Natural killer cell (primary cell): ENCODE measurements at regions not wholly inside any gene's neighbourhood (a gene's known extent, or its start where the extent isn't known, plus 50 kb on each side); places are given as distances from the start of the nearest gene placed in this dataset.

Experiments
- ATAC-seq, 3 donors: fragments of 150-1000 bp in 2 of 3; fragments of 200-7000 bp in 1 of 3; cut with Tn5 transposase; 1 replicate in 1 of 3; 2 replicates in 2 of 3; pipeline ENCODE4 v1.10.0; 2021; ENCODE audit warnings: mild to moderate bottlenecking in 2 of 3, moderate library complexity in 2 of 3
- DNase-seq, 2 donors: peaks; one replicate each; pipeline versions ENCODE4 v3.0.0 to v3.0.0-alpha.2; 2013 to 2021; ENCODE audit warnings: mixed read lengths in 1 of 2
- H3K27ac ChIP-seq: one replicate; pipeline ENCODE4 v1.5.1; 2013; ENCODE audit warnings: mild to moderate bottlenecking, low read length
- H3K27me3 ChIP-seq: one replicate; pipeline ENCODE4 v1.6.1; 2013; ENCODE audit warnings: low read length; ENCODE audit not compliant: control insufficient read depth, insufficient read depth
- H3K36me3 ChIP-seq: one replicate; pipeline ENCODE4 v1.6.1; 2013; ENCODE audit warnings: low read length; ENCODE audit not compliant: control insufficient read depth, insufficient read depth
- H3K4me1 ChIP-seq: one replicate; pipeline ENCODE4 v1.6.1; 2013; ENCODE audit warnings: low read length; ENCODE audit not compliant: control insufficient read depth, insufficient read depth
- H3K4me3 ChIP-seq: one replicate; pipeline ENCODE4 v1.5.1; 2013; ENCODE audit warnings: low read length
- H3K9me3 ChIP-seq: one replicate; pipeline ENCODE4 v1.6.1; 2013; ENCODE audit warnings: low read length; ENCODE audit not compliant: control insufficient read depth, insufficient read depth
- H3K27ac Mint-ChIP-seq, 2 donors: one replicate each; pipeline ENCODE4 v1.8.0; 2022; ENCODE audit warnings: mild to moderate bottlenecking in 2 of 2, mixed read lengths in 2 of 2, moderate library complexity in 1 of 2
- H3K27me3 Mint-ChIP-seq, 2 donors: one replicate each; pipeline ENCODE4 v1.8.0; 2022; ENCODE audit warnings: low read depth in 2 of 2, mixed read lengths in 2 of 2
- H3K36me3 Mint-ChIP-seq: one replicate; pipeline ENCODE4 v1.8.0; 2022; ENCODE audit warnings: mixed read lengths
- H3K4me1 Mint-ChIP-seq, 2 donors: one replicate each; pipeline ENCODE4 v1.8.0; 2022; ENCODE audit warnings: mixed read lengths in 2 of 2
- H3K4me3 Mint-ChIP-seq: one replicate; pipeline ENCODE4 v1.8.0; 2022; ENCODE audit warnings: mild to moderate bottlenecking, moderate library complexity, mixed read lengths
- H3K9me3 Mint-ChIP-seq, 2 donors: one replicate each; pipeline ENCODE4 v1.8.0; 2022; ENCODE audit warnings: mixed read lengths in 2 of 2
- WGBS: methylation state at CpG from one replicate; pipeline ENCODE4 v1.1.7; 2013; ENCODE audit warnings: missing lambda C conversion rate; ENCODE audit not compliant: insufficient coverage; 5-methylcytosine and 5-hydroxymethylcytosine counted together
- intact Hi-C: fragments of 100-400 bp; cut with micrococcal nuclease; formaldehyde crosslinking; loops from one replicate; pipeline ENCODE4 v1.14.2; 2022
- TF ChIP-seq, protein P1 (sequence below): fragments of 200-600 bp; IDR thresholded peaks from one replicate; pipeline ENCODE4 v1.8.0; 2022; ENCODE audit warnings: antibody characterized with exemption

DNA sequence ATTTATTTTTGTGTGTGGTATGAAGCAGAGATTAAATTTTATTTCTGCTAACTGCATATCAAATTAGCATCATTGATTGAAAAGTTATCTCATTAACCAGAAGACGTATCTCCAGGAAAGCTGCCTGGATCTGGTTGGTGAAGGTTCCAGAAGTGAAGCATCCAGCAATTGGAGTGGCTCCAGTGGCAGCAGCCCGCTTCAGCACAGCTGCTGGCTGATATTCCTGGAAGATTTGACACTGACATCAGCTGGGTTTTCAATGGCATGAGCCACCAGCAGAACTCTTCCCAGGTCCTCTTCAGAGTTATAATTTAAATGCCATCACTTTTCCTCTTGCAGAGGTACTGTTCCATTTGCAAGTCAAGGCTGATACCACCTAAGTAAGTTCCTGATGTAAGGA, 363.5 kb downstream of the BCKDHB start:
- no peaks in the 10 kb centered on the region for H3K4me1 Mint-ChIP-seq
- DNase-seq (no peak), ATAC-seq (no peak)
- H3K27ac Mint-ChIP-seq, result no peak overlapping the region
- H3K4me3 Mint-ChIP-seq, result no peak overlapping the region
- Histone ChIP-seq H3K4me1 (no peaks in the 10 kb centered on the region), H3K27me3 (no peaks in the 10 kb centered on the region), H3K9me3 (no peaks in the 10 kb centered on the region), H3K27ac (no peak overlapping the region), H3K4me3 (no peak overlapping the region), H3K36me3 (no peaks in the 10 kb centered on the region)
- H3K9me3 Mint-ChIP-seq, result no peaks in the 10 kb centered on the region
- H3K27me3 Mint-ChIP-seq, result no peaks in the 10 kb centered on the region
- 94% methylated on average over 2 of the region's 2 CpGs for WGBS
- H3K36me3 Mint-ChIP-seq, result no peaks in the 10 kb centered on the region
- TF ChIP-seq, protein P1, sequence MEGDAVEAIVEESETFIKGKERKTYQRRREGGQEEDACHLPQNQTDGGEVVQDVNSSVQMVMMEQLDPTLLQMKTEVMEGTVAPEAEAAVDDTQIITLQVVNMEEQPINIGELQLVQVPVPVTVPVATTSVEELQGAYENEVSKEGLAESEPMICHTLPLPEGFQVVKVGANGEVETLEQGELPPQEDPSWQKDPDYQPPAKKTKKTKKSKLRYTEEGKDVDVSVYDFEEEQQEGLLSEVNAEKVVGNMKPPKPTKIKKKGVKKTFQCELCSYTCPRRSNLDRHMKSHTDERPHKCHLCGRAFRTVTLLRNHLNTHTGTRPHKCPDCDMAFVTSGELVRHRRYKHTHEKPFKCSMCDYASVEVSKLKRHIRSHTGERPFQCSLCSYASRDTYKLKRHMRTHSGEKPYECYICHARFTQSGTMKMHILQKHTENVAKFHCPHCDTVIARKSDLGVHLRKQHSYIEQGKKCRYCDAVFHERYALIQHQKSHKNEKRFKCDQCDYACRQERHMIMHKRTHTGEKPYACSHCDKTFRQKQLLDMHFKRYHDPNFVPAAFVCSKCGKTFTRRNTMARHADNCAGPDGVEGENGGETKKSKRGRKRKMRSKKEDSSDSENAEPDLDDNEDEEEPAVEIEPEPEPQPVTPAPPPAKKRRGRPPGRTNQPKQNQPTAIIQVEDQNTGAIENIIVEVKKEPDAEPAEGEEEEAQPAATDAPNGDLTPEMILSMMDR, result no peak
- intact Hi-C loops, result no loop called here

DNA sequence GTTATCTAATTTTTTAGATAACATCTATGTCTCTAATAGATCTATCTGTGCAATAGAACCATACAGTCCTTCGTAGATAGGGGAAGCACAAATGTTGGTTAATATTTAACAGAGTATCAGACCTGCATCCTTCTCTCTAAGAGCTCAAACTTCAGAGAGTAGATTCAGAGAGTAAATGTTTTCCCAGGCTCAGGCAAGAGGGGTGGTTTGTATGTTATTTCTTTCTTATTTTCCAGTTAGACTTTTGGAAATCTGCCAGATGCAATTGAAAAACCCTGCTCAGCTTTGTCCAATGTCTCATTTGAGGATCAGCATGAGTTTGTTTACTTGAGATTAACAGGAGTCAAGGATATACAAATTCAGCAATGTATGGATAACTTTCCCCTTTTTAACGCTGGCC, 361.9 kb downstream of the BCKDHB start:
- Mint-ChIP-seq H3K27ac (no peak overlapping the region), H3K36me3 (no peaks in the 10 kb centered on the region), H3K4me3 (no peak overlapping the region), H3K9me3 (peaks cover 0 to 2% of the 10 kb centered on the region in 2 donors), H3K27me3 (no peaks in the 10 kb centered on the region), H3K4me1 (no peaks in the 10 kb centered on the region)
- H3K36me3 ChIP-seq, result no peaks in the 10 kb centered on the region
- WGBS, result no CpG with 5 or more reads among the region's 2 CpGs
- no peaks in the 10 kb centered on the region for H3K4me1 ChIP-seq
- no peaks in the 10 kb centered on the region for H3K27me3 ChIP-seq
- no peaks in the 10 kb centered on the region for H3K9me3 ChIP-seq
- no peak overlapping the region for H3K4me3 ChIP-seq
- ATAC-seq (no peak), DNase-seq (no peak)
- intact Hi-C loops, result no loop called here
- TF ChIP-seq, protein P1, result no peak
- no peak overlapping the region for H3K27ac ChIP-seq

DNA sequence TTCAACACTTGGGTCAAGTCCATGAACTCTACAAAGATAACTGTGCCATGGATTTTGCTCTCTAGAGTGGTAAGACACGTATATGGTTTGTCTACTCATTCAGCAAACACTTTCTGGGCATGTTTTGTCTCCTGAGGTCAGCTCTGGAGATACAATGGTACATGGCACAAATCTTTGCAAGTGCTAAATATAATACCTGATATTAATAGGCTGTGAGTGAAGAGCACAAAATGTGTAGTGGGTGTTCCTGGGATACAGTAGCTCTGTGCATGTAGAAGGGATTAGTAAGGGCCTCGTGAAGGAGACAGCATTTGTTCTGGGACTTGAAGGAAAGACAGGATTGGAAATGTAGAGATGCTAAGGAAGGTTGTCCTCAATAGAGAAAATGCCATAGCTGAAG, 360.9 kb downstream of the BCKDHB start:
- Histone ChIP-seq H3K4me1 (no peaks in the 10 kb centered on the region), H3K27ac (no peak overlapping the region), H3K9me3 (no peaks in the 10 kb centered on the region), H3K27me3 (no peaks in the 10 kb centered on the region), H3K36me3 (no peaks in the 10 kb centered on the region), H3K4me3 (no peak overlapping the region)
- DNase-seq, result no peak
- WGBS, result 90% methylated on average over 2 of the region's 2 CpGs
- TF ChIP-seq, protein P1, result no peak
- H3K4me1 Mint-ChIP-seq, result no peaks in the 10 kb centered on the region
- no peak overlapping the region for H3K4me3 Mint-ChIP-seq
- ATAC-seq, result no peak
- intact Hi-C loops, result no loop called here
- peaks cover 0 to 2% of the 10 kb centered on the region in 2 donors for H3K9me3 Mint-ChIP-seq
- no peaks in the 10 kb centered on the region for H3K27me3 Mint-ChIP-seq
- H3K27ac Mint-ChIP-seq, result no peak overlapping the region
- no peaks in the 10 kb centered on the region for H3K36me3 Mint-ChIP-seq

DNA sequence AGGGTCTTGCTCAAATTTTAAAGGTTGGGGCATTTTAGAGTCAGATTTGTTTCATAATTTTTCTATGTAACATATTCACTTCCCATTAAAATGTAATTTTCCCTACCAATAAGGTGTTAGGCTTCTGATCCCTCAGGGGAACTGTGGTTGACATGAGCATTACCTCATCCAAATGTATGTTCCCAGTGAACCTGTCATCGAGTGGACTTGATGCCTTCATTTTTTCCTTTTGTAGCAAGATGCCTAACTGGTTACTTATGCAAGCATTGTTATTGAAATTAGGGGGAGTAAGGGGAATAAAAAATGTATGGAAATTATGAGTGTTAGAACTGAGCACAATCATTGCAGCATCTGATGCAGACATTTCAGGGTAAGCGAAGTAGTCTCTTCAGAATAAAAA, 360.5 kb downstream of the BCKDHB start:
- intact Hi-C loops, result no loop called here
- no peaks in the 10 kb centered on the region for H3K36me3 Mint-ChIP-seq
- ATAC-seq (no peak), DNase-seq (no peak)
- 95% methylated on average over 2 of the region's 2 CpGs for WGBS
- no peak overlapping the region for H3K27ac Mint-ChIP-seq
- Histone ChIP-seq H3K27ac (no peak overlapping the region), H3K4me1 (no peaks in the 10 kb centered on the region), H3K9me3 (no peaks in the 10 kb centered on the region), H3K4me3 (no peak overlapping the region), H3K36me3 (no peaks in the 10 kb centered on the region), H3K27me3 (no peaks in the 10 kb centered on the region)
- TF ChIP-seq, protein P1, result no peak
- peaks cover 0 to 2% of the 10 kb centered on the region in 2 donors for H3K9me3 Mint-ChIP-seq
- no peaks in the 10 kb centered on the region for H3K27me3 Mint-ChIP-seq
- H3K4me1 Mint-ChIP-seq, result no peaks in the 10 kb centered on the region
- no peak overlapping the region for H3K4me3 Mint-ChIP-seq
